ENCODE measurements at regions not wholly inside any gene's neighbourhood (a gene's known extent, or its start where the extent isn't known, plus 50 kb on each side); places are given as distances from the start of the nearest gene placed in this dataset.

DNA sequence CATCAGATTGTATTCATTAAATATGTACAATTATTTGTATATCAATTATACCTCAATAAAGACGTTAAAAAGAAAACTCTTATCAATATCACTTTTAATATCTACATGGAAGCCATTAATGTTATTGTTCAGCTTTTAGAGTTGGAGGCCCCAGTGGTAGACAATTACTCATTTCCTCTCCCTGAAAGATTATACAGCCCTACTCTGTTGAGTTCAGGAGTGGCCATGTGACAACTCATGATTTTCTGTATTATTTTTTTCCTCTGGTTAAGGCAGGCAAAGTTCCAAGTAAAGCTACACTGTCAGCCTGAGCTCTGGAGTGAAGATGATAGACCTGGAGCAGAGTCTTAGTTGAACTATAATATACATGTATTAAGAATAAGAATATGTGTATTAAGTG, 247.9 kb upstream of the B3GALT2 start:
- intact Hi-C loops (cut with DNase I) = no loop called here
- no peak for FAIRE-seq
- Histone ChIP-seq H3K9ac (ENCODE audit: low read length in 3 of 3) (no peak overlapping the region), H3K27me3 (ENCODE audit: control insufficient read depth, insufficient read depth, low read length) (no peaks in the 10 kb centered on the region), H3K4me3 (ENCODE audit: low read length in 3 of 3) (no peak overlapping the region), H3K4me1 (ENCODE audit: control insufficient read depth in 2 of 3, insufficient read depth in 2 of 3, low read depth in 1 of 3, low read length in 3 of 3) (no peaks in the 10 kb centered on the region), H3K36me3 (ENCODE audit: control insufficient read depth in 2 of 3, insufficient read depth in 3 of 3, low read length in 3 of 3) (no peaks in the 10 kb centered on the region), H3K27ac (ENCODE audit: low read depth in 2 of 2, low read length in 2 of 2) (no peak overlapping the region), H3K9me3 (ENCODE audit: control insufficient read depth in 2 of 3, insufficient read depth in 1 of 3, low read length in 3 of 3) (peaks cover 0 to 11% (median 2%) of the 10 kb centered on the region in 3 donors)
- no peak for DNase-seq
- TF ChIP-seq, protein P1, sequence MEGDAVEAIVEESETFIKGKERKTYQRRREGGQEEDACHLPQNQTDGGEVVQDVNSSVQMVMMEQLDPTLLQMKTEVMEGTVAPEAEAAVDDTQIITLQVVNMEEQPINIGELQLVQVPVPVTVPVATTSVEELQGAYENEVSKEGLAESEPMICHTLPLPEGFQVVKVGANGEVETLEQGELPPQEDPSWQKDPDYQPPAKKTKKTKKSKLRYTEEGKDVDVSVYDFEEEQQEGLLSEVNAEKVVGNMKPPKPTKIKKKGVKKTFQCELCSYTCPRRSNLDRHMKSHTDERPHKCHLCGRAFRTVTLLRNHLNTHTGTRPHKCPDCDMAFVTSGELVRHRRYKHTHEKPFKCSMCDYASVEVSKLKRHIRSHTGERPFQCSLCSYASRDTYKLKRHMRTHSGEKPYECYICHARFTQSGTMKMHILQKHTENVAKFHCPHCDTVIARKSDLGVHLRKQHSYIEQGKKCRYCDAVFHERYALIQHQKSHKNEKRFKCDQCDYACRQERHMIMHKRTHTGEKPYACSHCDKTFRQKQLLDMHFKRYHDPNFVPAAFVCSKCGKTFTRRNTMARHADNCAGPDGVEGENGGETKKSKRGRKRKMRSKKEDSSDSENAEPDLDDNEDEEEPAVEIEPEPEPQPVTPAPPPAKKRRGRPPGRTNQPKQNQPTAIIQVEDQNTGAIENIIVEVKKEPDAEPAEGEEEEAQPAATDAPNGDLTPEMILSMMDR (IDR thresholded peaks at IDR 0.05; ENCODE audit: borderline replicate concordance, extremely low read depth, insufficient read depth) = no peak

GRCh38 chr1:193433599-193433998, 247.2 kb upstream of the B3GALT2 start:
- Histone ChIP-seq H3K9me3 (ENCODE audit: control insufficient read depth in 2 of 3, insufficient read depth in 1 of 3, low read length in 3 of 3) (peaks cover 0 to 11% (median 2%) of the 10 kb centered on the region in 3 donors), H3K9ac (ENCODE audit: low read length in 3 of 3) (no peak overlapping the region), H3K4me3 (ENCODE audit: low read length in 3 of 3) (no peak overlapping the region), H3K4me1 (ENCODE audit: control insufficient read depth in 2 of 3, insufficient read depth in 2 of 3, low read depth in 1 of 3, low read length in 3 of 3) (no peaks in the 10 kb centered on the region), H3K27ac (ENCODE audit: low read depth in 2 of 2, low read length in 2 of 2) (no peak overlapping the region), H3K27me3 (ENCODE audit: control insufficient read depth, insufficient read depth, low read length) (no peaks in the 10 kb centered on the region), H3K36me3 (ENCODE audit: control insufficient read depth in 2 of 3, insufficient read depth in 3 of 3, low read length in 3 of 3) (no peaks in the 10 kb centered on the region)
- TF ChIP-seq, protein P1 (IDR thresholded peaks at IDR 0.05; ENCODE audit: borderline replicate concordance, extremely low read depth, insufficient read depth) = no peak
- FAIRE-seq = no peak
- DNase-seq = no peak
- intact Hi-C loops (cut with DNase I) = no loop called here

DNA sequence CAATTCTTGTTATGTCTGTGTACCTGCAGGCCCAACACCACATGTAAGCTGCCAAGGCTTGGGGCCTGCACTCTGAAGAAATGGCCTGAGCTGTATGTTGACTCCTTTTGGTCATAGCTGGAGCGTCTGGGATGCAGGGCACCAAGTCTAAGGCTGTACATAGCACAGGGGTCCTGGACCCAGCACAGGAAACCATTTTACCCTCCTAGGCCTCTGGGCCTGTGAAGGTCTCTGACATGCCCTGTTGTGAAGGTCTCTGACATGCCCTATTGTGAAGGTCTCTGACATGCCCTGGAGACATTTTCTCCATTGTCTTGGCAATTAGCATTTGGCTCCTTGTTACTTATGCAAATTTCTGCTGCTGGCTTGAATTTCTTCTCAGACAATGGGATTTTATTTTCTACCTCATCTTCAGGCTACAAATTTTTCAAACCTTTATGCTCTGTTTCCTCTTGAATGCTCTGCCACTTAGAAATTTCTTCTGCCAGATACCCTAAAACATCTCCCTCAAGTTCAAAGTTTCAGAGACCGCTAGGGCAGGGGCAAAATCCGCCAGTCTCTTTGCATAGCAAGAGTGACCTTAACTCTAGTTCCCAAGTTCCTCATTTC, 246.7 kb upstream of the B3GALT2 start:
- no peaks in the 10 kb centered on the region for H3K36me3 ChIP-seq (ENCODE audit: control insufficient read depth in 2 of 3, insufficient read depth in 3 of 3, low read length in 3 of 3)
- H3K9me3 ChIP-seq (ENCODE audit: control insufficient read depth in 2 of 3, insufficient read depth in 1 of 3, low read length in 3 of 3) = peaks cover 0 to 11% (median 2%) of the 10 kb centered on the region in 3 donors
- no peak overlapping the region for H3K9ac ChIP-seq (ENCODE audit: low read length in 3 of 3)
- H3K27ac ChIP-seq (ENCODE audit: low read depth in 2 of 2, low read length in 2 of 2) = no peak overlapping the region
- H3K27me3 ChIP-seq (ENCODE audit: control insufficient read depth, insufficient read depth, low read length) = no peaks in the 10 kb centered on the region
- FAIRE-seq (no peak), DNase-seq (no peak)
- intact Hi-C loops (cut with DNase I) = no loop called here
- H3K4me1 ChIP-seq (ENCODE audit: control insufficient read depth in 2 of 3, insufficient read depth in 2 of 3, low read depth in 1 of 3, low read length in 3 of 3) = no peaks in the 10 kb centered on the region
- TF ChIP-seq, protein P1 (IDR thresholded peaks at IDR 0.05; ENCODE audit: borderline replicate concordance, extremely low read depth, insufficient read depth) = no peak
- no peak overlapping the region for H3K4me3 ChIP-seq (ENCODE audit: low read length in 3 of 3)

All from kidney (tissue), 13 donors.